GM12873 (cell line): ENCODE measurements at regions not wholly inside any gene's neighbourhood (a gene's known extent, or its start where the extent isn't known, plus 50 kb on each side); places are given as distances from the start of the nearest gene placed in this dataset.

Source experiments
- CTCF ChIP-seq: IDR thresholded peaks from 2 replicates; pipeline ENCODE4 v1.5.1; 2012; ENCODE audit warnings: low read depth, mild to moderate bottlenecking, moderate library complexity, low read length, control low read depth; ENCODE audit not compliant: insufficient read depth; ENCODE audit errors: missing control alignments

GRCh38 chr9:78902051-78902450 lies 605.1 kb downstream of the PSAT1 start:
- TF ChIP-seq CTCF = no peak

DNA sequence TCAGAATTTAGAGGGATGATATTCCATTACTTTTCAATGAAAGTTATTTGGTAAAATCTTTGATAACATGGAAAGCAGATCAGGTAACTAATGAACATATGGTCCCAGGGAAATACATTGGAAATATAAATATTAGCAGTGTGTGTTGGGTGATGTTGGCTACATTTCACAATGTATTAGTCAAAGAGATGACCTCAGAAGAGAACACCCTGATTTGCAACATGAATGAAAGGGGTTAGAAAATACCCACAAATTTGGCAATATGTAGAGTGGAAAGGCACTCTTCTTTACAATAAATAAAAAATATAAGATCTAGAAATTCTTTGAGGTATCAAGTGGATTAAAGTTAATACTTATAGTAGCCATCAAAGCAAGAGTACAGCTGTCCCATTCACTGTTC lies 606.7 kb downstream of the PSAT1 start:
- no peak for TF ChIP-seq CTCF

DNA sequence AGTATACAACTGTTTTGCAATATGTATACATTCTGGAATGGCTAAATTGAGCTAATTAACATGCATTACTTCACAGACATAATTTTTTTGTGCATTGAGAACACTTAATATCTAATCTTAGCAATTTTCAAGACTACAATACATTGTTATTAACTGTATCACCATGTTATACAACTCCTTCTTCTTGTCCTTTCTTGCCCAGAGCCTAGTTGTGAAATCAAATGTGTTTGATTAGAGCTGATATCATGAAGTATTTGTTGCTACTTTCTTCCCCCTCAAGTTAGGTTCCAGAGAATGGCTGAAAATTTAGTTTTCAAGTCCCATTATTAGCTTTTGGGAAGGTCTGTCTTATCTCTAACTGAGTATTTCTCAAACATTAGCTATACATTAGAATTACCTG lies 607.8 kb downstream of the PSAT1 start:
- no peak for TF ChIP-seq CTCF

DNA sequence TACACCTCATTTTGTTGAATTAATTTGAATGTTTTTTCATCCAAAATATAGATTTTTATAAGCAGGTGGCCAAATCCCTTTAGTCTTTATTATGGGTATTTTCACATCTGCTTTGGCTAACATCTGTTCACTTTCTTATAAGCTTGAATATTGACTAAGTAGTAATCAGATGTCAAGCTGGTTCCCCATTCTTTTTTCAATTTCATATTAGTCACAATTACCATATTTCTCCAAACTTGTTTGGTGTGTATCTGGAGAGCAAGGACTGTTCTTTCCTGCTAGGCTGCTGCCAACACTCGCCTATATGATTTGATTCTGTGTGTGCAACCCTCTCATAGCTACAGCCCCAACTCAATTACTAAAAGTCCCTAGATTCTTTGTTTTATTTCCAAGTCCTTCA lies 608.5 kb downstream of the PSAT1 start:
- TF ChIP-seq CTCF = no peak

GRCh38 chr9:78905986-78906755 lies 609.2 kb downstream of the PSAT1 start:
- no peak for TF ChIP-seq CTCF

DNA sequence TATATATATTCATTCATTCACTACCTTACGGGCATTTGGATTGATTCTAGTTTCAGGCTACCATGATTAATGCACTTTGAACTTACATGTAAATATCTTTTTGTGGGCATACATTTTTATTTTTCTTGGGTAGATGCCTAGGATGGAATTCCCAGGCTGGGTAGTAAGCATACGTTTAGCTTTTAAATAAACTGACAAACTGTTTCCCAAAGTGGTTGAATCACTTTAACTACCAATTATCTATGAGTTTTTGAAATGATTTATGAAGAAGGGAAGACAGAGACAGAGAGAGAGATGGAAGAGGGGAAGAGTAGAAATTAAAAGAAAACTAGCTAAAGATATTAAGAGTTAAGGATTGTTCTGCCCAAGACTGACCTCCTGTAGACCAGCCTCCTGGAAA lies 612.6 kb downstream of the PSAT1 start:
- no peak for TF ChIP-seq CTCF

DNA sequence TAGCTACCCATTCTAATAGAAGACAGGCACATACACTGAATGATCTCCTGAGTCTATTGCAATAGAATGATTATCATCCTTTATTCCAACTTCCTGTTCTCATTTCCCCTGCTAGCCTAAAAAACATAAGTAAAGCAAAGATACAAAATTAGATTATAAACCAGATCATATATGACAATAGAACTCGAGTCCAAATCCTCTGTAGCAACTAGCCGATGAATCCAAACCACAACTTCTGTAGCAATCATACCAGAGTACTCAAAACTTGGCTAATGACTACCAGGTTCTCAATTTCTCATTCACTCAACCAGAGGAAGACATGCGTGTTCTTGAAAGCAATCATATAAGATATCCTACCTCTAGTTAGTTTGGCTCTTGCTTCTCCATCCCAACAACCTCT lies 622.1 kb downstream of the PSAT1 start:
- no peak for TF ChIP-seq CTCF
